Epithelial cell of proximal tubule (primary cell): ENCODE measurements at regions not wholly inside any gene's neighbourhood (a gene's known extent, or its start where the extent isn't known, plus 50 kb on each side); places are given as distances from the start of the nearest gene placed in this dataset.

Experiments used
- DNase-seq: peaks from one replicate; pipeline ENCODE4 v3.0.0-alpha.2; 2011; ENCODE audit warnings: low read depth
- H3K4me3 ChIP-seq: 2 replicates; pipeline ENCODE4 v1.5.1; 2011; ENCODE audit warnings: low read depth, mild to moderate bottlenecking, low read length
- CTCF ChIP-seq: conservative IDR thresholded peaks from 2 replicates; pipeline ENCODE4 v1.5.1; 2012; ENCODE audit warnings: low read depth, mild to moderate bottlenecking, low read length

- H3K4me3 ChIP-seq, result no peak overlapping the region
- DNase-seq, result no peak
- TF ChIP-seq CTCF, result no peak
Measured at GRCh38 chr5:2642684-2643345, 108.7 kb downstream of the IRX2 start.

- no peak for DNase-seq
- TF ChIP-seq CTCF, result no peak
- H3K4me3 ChIP-seq, result no peak overlapping the region
Measured at GRCh38 chr5:2640717-2641116, 110.8 kb downstream of the IRX2 start.

DNA sequence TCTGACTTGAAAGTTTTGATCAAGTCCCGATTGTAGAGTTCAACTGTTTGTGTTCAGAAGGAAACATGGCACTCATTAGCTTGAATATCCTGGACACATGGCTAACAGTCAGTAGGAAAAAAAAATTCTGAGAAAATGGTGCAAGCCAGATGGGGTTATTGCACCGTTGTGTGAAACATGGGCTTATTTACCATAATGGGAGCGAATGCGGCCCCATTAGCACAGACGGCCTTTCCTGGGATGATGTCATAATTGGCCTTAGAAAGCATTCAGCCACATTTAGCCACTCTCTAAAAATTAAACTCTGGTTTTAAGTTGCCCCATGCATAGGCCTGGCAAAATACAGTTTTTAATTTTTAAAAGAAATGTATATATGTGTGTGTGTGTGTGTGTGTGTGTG, 112.1 kb downstream of the IRX2 start:
- H3K4me3 ChIP-seq, result no peak overlapping the region
- no peak for DNase-seq
- no peak for TF ChIP-seq CTCF

GRCh38 chr5:2634399-2635176, 116.9 kb downstream of the IRX2 start:
- no peak for TF ChIP-seq CTCF
- no peak overlapping the region for H3K4me3 ChIP-seq
- no peak for DNase-seq

- no peak for TF ChIP-seq CTCF
- no peak overlapping the region for H3K4me3 ChIP-seq
- DNase-seq, result no peak
Measured at GRCh38 chr5:2633992-2634391, 117.5 kb downstream of the IRX2 start.

- H3K4me3 ChIP-seq, result no peak overlapping the region
- TF ChIP-seq CTCF, result no peak
- no peak for DNase-seq
Measured at GRCh38 chr5:2631758-2632157, 119.7 kb downstream of the IRX2 start.

GRCh38 chr5:2629045-2629444, 122.4 kb downstream of the IRX2 start:
- no peak for DNase-seq
- TF ChIP-seq CTCF, result no peak

More at GRCh38 chr5:2629045-2629444, 122.4 kb downstream of the IRX2 start:
- H3K4me3 ChIP-seq, result no peak overlapping the region
